T1000 (cell line): ENCODE measurements at regions not wholly inside any gene's neighbourhood (a gene's known extent, or its start where the extent isn't known, plus 50 kb on each side); places are given as distances from the start of the nearest gene placed in this dataset.
"Not testable (repeated sequence)": the region's sequence is repeated elsewhere in the genome, so short reads cannot be mapped to it uniquely, and the experiment has no call there.

Source experiments
- DNase-seq: peaks from one replicate; lab custom pipeline; 2025; ENCODE audit warnings: mixed read lengths; lab: John Stamatoyannopoulos, UW

GRCh38 chr1:101123904-101124303 lies 98.3 kb upstream of the DPH5 start:
- DNase-seq: not testable (repeated sequence)

GRCh38 chr1:101122452-101123166 lies 97.0 kb upstream of the DPH5 start:
- DNase-seq: no peak

GRCh38 chr1:101121975-101122374 lies 96.4 kb upstream of the DPH5 start:
- no peak for DNase-seq

GRCh38 chr1:101121504-101121903 lies 95.9 kb upstream of the DPH5 start:
- DNase-seq: no peak

- no peak for DNase-seq
Measured at GRCh38 chr1:101120868-101121267, 95.3 kb upstream of the DPH5 start.

- no peak for DNase-seq
Measured at GRCh38 chr1:101119289-101119688, 93.7 kb upstream of the DPH5 start.

GRCh38 chr1:101116006-101116405 lies 90.4 kb upstream of the DPH5 start:
- DNase-seq: no peak

GRCh38 chr1:101115112-101115511 lies 89.5 kb upstream of the DPH5 start:
- no peak for DNase-seq

GRCh38 chr1:101114128-101114527 lies 88.5 kb upstream of the DPH5 start:
- DNase-seq: not testable (repeated sequence)

- no peak for DNase-seq
Measured at GRCh38 chr1:101112051-101112780, 86.6 kb upstream of the DPH5 start.

GRCh38 chr1:101111461-101111860 lies 85.9 kb upstream of the DPH5 start:
- DNase-seq: no peak

GRCh38 chr1:101109791-101110190 lies 84.2 kb upstream of the DPH5 start:
- no peak for DNase-seq

GRCh38 chr1:101108111-101108500 lies 82.5 kb upstream of the DPH5 start:
- no peak for DNase-seq

GRCh38 chr1:101107496-101108110 lies 82.0 kb upstream of the DPH5 start:
- DNase-seq: no peak

- no peak for DNase-seq
Measured at GRCh38 chr1:101105877-101106276, 80.3 kb upstream of the DPH5 start.

GRCh38 chr1:101102426-101103156 lies 77.0 kb upstream of the DPH5 start:
- DNase-seq: no peak

GRCh38 chr1:101101360-101101759 lies 75.8 kb upstream of the DPH5 start:
- no peak for DNase-seq

- DNase-seq: no peak
Measured at GRCh38 chr1:101100674-101101073, 75.1 kb upstream of the DPH5 start.

GRCh38 chr1:101098907-101099306 lies 73.3 kb upstream of the DPH5 start:
- no peak for DNase-seq

- DNase-seq: no peak
Measured at GRCh38 chr1:101098327-101098726, 72.7 kb upstream of the DPH5 start.

GRCh38 chr1:101089613-101090338 lies 64.2 kb upstream of the DPH5 start:
- no peak for DNase-seq

- no peak for DNase-seq
Measured at GRCh38 chr1:101088431-101088830, 62.8 kb upstream of the DPH5 start.
